Skeletal muscle cell (primary cell): ENCODE measurements at regions not wholly inside any gene's neighbourhood (a gene's known extent, or its start where the extent isn't known, plus 50 kb on each side); places are given as distances from the start of the nearest gene placed in this dataset.
"Not testable (repeated sequence)": the region's sequence is repeated elsewhere in the genome, so short reads cannot be mapped to it uniquely, and the experiment has no call there.

ENCODE experiments used
- DNase-seq: peaks from one replicate; pipeline ENCODE4 v3.0.0-alpha.2; 2010; ENCODE audit warnings: low read depth
- H3K4me3 ChIP-seq: 2 replicates; pipeline ENCODE4 v1.5.1; 2011; ENCODE audit warnings: low read depth, mild to moderate bottlenecking, control low read depth, low read length, moderate library complexity

DNA sequence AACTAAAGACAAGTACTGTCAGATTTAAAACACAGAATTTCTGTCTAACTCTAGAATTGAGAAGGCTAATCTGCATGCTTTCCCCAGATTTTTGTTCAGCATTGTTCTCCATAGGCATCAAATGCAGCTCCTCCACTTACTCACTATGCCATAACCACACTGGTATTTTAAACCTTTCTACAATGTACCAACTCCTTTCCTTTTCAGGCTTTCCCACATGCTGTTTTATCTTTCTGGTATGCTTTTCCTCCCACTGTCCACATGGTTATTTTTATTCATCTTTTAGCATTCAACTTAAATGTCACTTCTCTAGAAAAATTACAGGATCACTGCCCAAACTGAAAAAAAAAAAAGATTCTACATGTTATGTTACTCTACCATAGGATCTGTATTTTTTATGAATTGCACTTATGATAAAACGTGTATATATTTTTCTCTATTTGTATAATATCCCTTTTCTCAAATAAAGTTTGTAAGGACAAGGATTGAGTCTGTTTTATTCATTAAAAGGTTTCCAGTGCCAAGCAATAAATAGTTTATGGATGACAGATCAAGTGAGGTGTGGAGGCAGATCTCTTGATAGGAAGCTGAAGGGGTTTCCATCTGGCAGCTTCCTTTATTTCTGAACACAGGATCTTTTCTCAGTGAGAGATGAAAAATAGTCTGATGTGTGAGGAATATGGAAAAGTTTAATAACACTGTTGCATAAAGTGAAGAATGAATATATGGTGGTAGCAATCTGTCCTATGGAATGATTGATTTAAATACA is 1064.5 kb downstream of the ZPLD1 start:
- H3K4me3 ChIP-seq = no peak overlapping the region
- peak; percentile 27 for DNase-seq

DNA sequence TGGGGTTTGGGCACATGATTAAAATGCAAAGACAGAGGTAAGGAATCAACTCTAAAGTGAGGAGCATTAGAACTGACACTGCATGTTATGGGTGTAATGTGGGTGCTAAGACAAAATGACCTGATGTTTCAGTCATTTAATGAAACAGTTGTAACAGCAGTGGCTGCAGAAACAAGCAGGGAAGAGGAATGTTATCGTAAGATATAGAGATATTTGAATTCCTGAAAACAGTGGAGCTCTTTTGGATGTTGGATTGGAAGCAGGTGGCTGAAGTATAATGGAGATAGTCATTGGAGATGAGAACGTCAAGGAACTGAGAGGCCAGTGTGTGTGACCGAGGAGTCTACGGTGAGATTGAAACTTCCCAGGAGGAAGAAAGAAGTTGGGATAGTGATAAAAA is 1065.2 kb downstream of the ZPLD1 start:
- no peak overlapping the region for H3K4me3 ChIP-seq
- DNase-seq = no peak

DNA sequence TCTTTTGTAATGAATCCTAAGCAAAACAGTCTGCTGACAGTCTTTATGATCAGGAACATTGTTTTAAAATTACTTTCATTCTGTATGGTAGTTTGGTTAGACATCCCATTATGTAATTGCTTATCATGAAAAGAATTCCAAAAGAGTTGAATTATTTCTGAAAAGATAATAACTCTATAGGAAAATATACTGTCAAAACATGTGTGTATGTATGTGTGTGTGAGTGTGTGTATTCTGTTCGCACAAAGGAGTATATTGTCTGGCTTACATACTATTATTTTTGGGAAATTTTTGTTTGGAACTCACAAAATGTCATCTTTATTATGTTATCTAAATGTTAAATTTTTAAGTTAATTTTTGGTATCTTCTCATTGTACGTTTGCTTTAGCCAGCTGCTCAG is 1075.9 kb downstream of the ZPLD1 start:
- DNase-seq = no peak
- H3K4me3 ChIP-seq = no peak overlapping the region

DNA sequence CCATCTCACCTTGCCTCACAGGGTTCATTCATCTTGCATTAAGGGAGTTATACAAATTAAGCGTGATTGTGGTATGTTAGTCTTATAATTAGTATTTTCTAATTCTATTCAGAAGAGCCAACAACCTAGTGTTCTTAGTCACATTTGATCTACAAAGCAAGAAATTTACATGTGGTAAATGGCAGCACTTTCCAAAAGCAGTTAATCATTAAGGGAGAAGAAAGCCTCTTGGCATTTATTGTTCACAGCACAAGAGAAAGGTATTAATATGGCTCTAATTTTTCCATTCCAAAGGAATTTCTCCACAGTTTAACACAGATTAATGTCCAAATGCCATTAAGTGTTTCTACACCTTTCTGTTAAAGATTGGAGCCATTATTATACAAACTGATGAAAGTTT is 1077.1 kb downstream of the ZPLD1 start:
- no peak for DNase-seq
- H3K4me3 ChIP-seq = no peak overlapping the region

DNA sequence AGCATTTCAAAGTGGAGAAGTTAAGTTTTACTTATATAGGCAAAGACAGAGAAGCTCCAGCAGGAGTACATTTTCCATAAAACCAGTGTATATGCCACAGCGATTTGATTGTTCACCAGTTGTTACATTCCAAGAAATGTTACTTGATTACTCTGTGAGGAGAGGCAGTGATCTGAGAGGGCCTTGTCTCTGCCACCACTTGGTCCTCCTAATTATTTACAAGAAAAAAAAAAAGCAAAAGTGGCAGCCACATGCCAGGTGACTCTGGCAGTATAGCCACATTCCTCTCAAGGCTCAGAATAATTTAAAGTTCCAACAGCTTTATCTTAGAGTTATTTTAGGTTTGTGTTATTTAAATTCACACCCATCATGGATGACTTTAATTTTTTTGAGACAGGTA is 1077.8 kb downstream of the ZPLD1 start:
- H3K4me3 ChIP-seq = no peak overlapping the region
- DNase-seq = no peak

DNA sequence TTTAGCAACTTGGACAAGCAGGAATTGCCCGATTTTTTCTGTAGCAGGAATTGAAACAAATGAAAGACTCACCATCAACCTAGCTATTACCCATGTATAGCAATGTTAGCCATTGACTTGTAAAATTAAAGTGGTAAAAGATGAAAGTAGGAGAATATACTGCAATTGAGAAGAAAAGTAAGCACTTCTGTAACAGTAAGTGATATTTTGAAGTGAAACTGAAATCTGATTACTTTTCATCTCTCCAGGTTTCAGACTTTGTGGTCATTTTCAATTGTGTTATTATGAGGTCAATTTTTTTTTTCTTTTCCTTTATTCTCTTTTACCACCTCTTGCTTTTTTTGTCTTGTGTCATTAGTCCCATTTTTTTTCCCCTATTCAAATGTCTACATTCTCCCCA is 1078.2 kb downstream of the ZPLD1 start:
- DNase-seq = no peak
- no peak overlapping the region for H3K4me3 ChIP-seq

DNA sequence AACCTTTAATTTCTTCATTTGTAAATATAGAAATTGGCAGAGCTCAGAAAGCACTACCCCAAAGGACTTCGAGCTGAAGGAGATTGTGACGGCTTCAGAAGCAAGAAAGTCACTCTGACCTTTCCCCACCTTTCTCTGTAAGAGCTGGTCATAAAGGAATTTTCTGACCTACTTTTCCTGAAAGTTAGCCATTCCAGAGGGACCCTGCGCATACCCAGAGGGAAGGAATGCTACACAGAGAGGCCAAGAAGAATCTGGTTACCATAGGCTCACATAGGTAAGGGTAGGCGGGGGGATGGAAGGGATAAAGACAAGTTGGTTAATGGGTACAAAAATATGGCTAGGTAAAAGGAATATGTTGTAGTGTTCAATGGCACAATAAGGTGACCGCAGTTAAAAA is 1080.3 kb downstream of the ZPLD1 start:
- no peak overlapping the region for H3K4me3 ChIP-seq
- DNase-seq = no peak

DNA sequence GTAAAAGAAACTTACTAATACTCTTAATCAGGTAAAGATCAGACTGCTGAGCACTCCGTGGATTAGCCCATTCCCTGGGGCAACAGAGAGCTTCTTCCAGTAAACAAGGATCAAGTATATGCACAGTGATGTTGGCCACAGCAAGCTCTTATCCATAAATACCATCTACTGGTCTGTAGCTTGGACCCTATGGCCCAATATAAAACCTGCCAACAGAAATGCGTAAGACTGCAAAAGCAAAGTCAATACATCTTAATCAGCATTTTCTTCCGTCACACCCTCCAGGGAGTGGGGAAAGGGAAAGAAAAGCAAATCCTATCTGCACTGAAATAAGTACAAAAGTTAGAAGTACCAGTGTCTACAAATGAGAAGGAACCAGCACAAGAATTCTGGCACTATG is 1082.1 kb downstream of the ZPLD1 start:
- H3K4me3 ChIP-seq = no peak overlapping the region
- no peak for DNase-seq

DNA sequence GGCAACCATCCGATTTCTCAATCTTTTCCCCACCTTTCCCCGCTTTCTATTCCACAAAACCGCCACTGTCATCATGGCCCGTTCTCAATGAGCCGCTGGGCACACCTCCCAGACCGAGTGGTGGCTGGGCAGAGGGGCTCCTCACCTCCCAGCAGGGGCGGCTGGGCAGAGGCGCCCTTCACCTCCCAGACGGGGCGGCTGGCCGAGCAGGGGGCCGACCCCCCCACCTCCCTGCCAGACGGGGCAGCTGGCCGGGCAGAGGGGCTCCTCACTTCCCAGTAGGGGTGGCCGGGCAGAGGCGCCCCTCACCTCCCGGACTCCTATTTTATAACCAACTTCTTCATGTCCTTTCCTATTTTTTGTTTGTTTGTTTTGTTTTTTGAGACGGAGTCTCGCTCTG is 1096.5 kb downstream of the ZPLD1 start:
- H3K4me3 ChIP-seq, DNase-seq: not testable (repeated sequence)

DNA sequence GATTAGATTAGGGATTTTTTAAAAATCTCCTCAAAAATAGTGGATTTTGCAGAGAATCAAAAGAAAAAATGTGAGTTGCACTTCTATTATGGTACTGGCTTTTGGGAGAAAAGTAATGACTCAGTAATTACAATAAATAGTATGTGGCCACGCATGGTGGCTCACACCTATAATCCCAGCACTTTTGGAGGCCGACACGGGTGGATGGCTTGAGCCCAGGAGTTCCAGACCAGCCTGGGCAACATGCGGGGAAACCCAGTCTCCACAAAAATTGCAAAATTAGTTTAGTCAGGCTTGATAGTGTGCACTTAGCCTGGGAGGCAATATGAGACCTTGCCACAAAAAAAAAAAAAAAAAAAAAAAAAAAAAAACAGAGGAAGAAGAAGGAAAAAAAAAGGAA is 1098.2 kb downstream of the ZPLD1 start:
- DNase-seq = no peak
- no peak overlapping the region for H3K4me3 ChIP-seq

DNA sequence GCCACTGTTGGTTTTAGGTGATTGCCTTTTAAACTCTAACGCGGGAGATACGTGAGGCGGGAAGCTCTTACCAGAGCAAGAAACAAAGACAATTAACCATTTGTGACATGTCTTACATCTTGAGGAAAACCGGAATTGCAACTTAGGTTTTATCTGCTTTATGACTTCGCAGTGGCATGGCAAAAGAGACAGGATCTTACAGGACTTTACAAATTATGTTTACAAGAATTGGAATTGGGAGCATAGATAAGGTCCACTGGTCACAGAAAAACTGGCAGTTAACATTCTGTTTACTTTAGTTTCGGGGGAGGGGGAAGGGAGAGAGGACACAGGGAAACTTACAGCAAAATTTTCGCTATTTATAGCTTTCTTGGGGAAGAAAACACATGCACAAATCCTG is 1119.6 kb downstream of the ZPLD1 start:
- DNase-seq = no peak
- no peak overlapping the region for H3K4me3 ChIP-seq

DNA sequence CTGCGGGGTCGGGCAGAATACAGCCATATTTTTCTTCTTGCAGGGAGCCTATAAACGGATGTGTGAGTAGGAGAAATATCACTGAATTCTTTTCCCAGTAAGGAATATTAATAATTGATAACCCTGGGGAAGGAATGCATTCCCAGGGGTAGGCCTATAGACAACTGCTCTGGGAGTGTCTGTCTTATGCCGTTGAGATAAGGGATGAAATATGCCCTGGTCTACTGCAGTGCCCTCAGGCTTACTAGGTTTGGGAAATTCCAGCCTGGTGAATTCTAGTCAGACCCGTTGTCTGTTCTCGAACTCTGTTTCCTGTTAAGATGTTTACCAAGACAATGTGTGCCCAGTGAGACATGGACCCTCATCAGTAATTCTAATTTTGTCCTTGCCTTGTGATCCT is 1129.3 kb downstream of the ZPLD1 start:
- not testable (repeated sequence) for DNase-seq, H3K4me3 ChIP-seq

DNA sequence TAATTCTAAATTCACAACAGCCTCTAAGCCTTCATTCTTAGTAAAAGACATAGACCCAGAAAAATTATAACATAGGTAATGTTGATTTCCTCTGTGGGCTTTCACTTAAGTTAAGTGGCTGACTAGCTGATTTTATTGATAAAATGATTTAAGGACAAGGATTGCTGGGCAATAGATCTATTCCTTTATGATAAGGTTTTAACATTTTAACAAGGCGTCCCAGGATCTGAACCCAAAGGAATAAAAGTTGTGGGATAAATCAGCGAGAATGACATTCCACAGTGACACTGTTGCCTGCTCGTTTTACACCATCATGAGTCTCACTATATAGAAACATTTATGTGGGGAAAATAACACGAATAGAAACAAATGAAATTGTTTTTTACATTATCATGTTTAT is 1151.0 kb downstream of the ZPLD1 start:
- no peak overlapping the region for H3K4me3 ChIP-seq
- DNase-seq = no peak

DNA sequence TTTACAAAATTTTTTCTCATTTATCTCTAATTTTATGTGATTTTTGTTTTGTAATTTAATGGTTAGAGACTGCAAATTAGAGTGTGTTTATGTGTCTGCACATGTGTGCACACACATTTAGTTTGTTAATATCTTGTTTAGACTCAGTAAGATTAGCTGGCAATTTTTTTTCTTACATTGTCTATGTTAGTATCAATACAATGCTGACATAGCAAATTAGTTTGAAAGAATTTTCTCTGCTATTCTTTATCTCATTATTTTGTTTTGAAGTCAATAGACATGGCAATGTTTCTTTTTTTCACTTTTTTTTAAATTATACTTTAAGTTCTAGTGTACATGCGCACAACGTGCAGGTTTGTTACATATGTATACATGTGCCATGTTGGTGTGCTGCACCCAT is 1155.0 kb downstream of the ZPLD1 start:
- H3K4me3 ChIP-seq = no peak overlapping the region
- no peak for DNase-seq

DNA sequence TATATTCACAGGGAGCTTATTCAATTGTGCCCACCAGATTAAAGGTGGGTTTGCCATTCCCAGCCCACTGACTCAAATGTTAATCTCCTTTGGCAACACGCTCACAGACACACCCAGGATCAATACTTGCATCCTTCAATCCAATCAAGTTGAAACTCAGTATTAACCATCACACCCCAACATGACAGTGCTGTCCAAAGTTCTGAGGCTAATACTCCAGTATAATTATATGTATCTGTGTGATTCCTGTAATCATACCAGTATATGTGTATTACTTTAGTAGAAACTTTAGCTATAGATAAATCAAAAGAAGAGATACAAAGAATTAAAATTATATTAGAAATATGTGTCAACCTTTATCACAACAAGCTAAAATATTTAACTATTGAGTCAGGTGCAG is 1166.0 kb downstream of the ZPLD1 start:
- no peak overlapping the region for H3K4me3 ChIP-seq
- no peak for DNase-seq

DNA sequence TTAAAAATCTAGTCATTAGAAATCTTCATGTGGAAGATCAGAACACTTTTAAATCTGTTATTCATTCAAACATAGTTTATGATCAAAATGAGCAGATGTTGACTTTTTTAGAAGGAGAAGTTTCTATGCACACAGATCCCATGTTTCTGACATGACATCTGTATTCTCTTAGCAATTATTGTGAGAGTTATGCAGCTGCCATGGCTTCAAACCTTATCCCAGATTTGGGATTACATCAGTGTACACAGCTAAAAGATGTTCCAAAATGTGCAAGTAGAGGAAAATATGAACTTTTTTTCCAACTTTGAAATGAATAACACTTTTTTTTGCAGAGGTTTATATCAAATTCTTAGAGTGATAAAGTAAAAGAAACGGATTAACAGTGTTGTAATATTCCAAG is 1166.9 kb downstream of the ZPLD1 start:
- no peak for DNase-seq
- H3K4me3 ChIP-seq = no peak overlapping the region

DNA sequence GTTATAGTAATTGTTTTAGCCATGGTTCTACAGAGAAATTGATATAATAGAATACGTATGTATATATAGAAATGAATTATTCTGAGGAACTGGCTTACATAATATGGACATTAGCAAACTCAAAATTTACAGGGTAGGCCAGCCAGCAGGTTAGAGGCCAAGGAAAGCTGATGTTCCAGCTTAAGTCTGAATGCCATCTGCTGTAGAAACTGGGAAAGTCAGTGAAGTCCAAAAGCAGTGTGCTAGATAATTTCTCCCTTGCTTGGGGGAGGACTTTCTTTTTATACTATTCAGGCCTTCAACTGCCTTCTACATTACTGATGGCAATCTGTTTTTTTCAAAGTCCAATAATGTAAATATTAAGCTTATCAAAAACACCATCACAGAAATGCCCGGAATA is 1174.7 kb downstream of the ZPLD1 start:
- no peak for DNase-seq
- no peak overlapping the region for H3K4me3 ChIP-seq

DNA sequence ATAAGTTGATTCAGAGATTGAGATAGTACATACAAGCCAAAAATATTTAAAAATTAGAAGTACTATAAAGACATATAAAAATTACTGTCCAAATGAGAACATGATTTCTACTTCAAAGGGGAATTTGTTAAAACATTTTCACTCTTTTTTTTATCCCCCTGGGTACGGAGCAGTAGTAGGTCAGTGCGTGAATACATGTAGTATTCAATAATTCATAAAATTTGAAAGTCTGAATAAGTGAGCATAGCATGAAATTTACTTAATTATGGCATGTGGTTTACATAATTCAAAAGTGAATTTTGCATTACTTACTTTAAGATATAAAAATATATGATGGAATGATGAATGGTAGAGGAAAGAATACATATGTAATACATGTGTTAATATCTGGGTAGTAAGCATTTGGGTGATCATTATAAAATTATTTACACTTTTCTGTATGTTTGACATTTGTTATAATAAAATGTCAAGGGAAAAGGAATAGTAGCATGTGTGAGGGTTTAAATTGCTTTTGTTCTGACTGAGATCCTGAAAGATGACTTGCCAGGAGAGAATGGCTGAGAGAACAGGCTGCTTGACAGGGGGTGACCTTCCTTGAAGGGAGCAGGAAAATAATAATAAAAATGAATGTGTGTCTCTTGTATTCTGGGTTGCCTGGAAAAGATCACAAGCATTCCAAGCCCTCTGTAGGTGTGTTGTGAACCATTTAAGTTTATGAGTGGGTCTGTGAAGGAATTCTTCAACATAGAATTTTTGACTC is 1178.8 kb downstream of the ZPLD1 start:
- DNase-seq = no peak
- no peak overlapping the region for H3K4me3 ChIP-seq

DNA sequence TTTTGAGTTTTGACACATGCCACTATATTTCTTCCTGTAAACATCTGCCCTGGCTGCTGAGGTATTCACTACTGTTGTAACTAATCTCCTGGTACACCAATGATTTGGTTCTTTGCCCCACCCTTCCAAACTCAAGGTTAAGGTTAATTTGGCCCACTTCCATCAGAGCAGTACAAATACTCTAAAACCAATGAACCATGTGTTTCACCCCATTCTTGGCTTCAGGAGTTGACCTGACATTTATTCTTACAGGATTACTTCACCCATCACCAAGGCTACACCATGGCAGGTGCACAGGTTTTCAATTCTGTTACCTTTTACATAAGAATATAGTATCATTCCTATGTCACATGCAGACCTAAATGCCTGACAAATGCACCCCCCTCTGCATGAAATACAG is 1179.9 kb downstream of the ZPLD1 start:
- no peak for DNase-seq
- no peak overlapping the region for H3K4me3 ChIP-seq

DNA sequence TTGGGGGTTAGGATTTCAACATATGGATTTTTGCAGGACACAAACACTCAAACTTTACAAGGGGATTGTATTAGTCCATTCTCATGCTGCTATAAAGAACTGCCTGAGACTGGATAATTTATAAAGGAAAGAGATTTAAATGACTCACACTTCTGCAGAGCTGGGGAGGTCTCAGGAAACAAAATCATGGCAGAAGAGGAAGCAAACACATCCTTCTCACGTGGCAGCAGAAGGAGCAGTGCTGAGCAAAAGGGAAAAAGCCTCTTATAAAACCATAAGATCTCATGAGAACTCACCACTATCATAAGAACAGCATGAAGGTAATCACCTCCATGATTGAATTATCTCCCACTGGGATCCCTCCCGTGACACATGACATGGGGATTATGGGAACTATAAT is 1183.1 kb downstream of the ZPLD1 start:
- no peak for DNase-seq
- H3K4me3 ChIP-seq = no peak overlapping the region

DNA sequence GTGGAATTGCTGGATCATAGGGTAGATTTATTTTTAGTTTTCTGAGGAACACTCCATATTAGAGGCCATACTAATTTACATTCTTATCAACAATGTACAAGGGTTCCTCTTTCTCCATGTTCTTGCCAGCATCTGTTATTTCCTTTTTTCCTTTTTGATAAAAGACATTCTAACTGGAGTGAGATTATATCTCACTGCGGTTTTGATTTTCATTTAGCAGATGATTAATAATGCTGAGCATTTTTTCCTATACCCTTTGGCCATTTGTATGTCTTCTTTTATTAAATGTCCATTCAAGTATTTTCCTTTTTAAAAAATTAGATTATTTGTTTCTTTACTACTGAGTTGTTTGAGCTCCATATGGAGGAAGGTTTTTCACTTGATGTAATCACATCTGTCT is 1189.5 kb downstream of the ZPLD1 start:
- H3K4me3 ChIP-seq = no peak overlapping the region
- no peak for DNase-seq
